Limb (tissue), 2 donors: ENCODE measurements at regions not wholly inside any gene's neighbourhood (a gene's known extent, or its start where the extent isn't known, plus 50 kb on each side); places are given as distances from the start of the nearest gene placed in this dataset.
"Not testable (repeated sequence)": the region's sequence is repeated elsewhere in the genome, so short reads cannot be mapped to it uniquely, and the experiment has no call there.

Experiments used
- DNase-seq, 2 donors: peaks; one replicate each; pipeline ENCODE4 v3.0.0-alpha.2; 2016; ENCODE audit errors: extremely low spot score in 2 of 2

DNA sequence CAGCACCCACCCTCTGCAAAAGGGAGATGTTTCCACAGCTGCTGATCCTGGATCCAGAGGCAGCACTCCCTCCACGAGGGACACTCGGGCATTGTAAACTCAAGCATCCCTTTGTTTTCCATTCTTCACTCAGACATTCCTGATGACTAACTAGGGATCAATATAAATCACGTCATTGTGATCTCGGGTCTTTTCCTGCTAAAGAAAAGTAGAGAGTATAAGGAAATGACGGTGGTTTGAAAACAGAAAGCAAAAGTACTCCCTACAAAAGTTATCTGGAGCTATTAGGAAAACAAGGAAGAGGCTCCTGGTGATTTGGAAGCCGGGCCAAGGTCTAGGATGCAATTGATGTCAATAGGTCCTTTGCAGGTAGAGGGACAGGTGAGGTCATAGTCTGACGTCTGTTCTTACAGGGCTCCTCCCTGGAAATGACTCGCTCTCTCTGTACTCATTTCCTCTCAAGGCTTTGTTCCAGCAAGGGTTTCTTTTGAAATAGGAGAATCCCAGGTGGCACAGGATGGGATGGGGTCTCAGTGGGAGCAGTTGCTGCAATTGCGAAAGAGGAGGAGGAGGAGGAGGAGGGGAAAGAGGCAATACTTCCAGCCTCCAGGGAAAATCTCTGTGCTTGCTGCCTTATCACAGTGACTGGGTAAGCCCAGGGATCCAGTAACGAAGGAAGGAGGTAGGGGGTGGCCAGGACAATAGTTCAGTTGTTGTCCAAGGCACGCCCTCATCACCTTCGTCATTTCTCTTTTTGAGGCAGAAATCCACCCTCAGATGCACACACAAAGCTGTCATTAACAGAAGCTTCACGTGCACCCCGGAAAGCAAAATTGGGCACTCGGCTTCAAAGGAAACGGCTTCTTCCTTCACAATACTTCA, 222.8 kb downstream of the LY86 start:
- peak in 1 of 2 donors; percentile 29 for DNase-seq

DNA sequence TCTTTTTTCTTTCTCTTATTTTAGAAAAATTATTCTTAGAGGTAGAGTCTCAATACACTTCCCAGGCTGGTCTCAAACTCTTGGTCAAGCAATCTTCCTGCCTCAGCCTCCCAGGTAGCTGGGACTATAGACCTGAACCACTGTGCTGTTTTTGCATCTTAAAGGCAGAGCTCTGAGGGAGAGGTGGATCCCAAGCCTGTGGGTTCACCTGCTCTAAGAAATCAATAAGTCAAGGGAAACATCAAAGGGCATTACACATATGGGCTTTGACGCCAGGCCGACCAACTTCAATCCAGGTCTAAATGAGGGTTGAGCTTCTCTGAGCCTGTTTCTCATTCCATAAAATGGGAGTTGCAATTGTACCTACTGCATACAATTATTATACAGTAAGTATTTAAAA, 223.9 kb downstream of the LY86 start:
- DNase-seq = no peak

DNA sequence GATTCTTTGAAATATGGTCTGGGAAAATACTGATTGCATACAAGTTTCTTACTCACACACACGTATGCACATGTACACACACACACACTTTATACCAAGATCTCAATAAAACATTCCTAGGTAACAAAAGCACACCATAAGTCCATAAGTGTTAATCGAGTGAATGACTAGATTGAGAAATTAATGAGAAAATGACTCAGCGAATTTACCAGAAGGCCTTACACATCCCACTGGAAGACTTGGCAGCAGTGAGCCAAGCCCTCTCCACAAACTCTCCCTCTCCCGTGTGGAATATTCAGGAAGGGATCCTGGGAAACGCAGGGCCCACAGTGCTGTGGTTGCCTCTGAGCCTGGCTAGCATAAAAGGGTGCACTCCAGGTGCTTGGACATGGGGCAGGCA, 227.2 kb downstream of the LY86 start:
- DNase-seq = no peak

DNA sequence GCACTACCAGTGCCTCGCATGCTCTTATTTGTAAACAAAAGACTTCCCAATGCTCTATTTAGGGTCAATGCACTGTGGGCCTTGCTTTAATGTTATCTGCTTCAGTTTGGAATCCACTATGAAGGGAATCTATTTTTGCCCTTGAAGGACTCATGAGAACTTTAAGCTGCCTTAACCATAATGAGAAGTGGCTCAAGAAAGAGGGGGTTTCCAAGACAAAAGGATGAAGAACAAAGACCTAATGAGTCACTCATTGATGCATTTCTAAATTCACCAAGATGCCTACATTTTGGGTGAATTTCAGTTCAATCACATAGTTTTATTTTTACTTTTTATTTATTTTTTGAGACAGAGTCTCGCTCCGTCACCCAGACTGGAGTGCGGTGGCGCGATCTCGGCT, 228.2 kb downstream of the LY86 start:
- DNase-seq = no peak

DNA sequence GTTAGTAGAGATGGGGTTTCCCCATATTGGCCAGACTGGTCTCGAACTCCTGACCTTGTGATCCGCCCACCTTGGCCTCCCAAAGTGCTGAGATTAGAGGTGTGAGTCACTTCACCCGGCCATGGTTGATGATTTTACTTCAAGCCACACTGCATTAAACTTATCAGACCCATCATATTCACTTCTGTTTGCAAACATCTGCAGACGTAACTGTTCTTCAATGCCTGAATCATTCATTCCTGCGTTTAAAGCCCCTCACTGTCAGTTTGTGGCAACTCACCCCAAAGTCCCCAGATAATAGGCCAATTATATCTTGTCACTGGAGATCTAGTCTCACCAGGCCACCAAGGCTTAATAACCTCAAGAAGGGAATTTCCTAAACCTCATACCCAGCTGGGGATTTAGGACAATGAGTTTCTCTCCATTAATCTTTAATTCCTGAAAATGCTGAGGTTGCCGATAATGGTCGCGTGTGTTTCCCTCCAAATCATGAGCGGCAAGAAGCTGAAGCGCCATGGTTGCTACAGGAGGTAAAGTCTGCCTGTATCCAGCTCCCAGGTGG, 229.6 kb downstream of the LY86 start:
- DNase-seq = no peak

DNA sequence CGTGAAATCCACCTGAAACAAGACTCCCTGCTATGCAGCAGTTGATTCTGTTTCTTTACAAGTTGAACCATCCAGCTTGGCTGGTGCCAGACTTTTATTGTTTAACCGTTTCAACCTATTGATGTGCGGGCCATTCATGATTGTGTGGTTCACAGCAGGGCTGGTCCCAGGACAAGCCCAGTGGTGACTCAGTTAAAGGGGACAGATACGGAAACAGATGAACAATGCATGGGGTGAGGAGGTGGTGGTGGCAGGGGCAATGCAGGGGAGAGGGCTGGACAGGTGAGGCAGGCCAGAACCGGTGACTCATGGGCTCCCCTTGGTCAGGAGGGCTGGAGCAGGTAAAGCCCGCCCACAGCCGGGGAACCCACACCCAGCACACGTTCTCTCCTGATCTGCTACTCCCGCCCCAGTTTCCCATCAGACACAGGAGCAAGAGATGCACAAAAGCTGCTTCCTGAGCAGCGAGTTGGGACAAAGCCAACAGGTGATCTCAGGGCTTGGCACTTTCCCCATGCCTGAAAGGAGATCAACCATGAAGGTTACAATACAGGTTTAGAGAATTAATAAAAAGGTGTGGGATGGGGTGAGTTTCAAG, 232.2 kb downstream of the LY86 start:
- DNase-seq = peak in 1 of 2 donors; percentile 22

DNA sequence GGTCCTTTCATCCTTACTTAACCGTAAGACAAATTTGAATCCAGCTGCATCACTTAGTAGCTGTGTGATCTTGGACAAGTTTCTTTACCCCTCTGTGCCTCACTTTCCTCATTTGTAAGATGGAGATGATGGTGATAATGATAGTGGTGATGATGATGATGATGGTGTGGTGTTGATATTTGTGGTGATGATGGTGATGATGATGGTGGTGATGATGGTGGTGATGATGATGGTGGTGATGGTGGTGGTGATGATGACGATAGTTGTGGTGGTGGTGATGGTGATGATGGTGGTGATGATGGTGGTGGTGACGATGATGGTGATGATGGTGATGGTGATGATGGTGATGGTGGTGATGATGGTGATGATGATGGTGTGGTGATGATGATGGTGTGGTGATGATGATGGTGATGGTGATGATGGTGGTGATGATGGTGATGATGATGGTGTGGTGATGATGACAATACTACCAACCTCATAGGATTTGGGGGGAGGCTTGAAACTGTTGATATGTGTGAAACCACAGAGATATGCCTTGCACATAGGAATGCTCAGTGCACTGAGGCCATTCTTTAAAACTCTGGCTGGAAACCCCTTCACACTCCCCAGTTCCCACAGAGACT, 233.2 kb downstream of the LY86 start:
- DNase-seq = no peak

DNA sequence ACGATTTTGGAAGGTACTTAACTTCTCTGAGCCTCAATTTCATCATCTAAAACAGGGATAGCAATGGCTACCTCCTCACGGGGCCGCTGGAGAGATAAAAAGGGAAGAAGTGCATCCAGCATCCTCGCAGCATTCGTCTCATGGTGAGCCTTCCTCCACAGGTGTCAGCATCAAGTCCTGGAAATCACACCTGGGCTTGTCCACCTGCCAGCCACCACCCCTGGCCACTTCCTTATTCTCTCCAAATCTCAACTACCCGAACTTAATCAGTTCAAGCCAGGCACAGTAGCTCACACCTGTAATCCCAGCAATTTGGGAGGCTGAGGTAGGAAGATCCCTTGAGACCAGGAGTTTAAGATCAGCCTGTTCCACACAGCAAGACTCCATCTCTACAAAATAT, 234.5 kb downstream of the LY86 start:
- no peak for DNase-seq

DNA sequence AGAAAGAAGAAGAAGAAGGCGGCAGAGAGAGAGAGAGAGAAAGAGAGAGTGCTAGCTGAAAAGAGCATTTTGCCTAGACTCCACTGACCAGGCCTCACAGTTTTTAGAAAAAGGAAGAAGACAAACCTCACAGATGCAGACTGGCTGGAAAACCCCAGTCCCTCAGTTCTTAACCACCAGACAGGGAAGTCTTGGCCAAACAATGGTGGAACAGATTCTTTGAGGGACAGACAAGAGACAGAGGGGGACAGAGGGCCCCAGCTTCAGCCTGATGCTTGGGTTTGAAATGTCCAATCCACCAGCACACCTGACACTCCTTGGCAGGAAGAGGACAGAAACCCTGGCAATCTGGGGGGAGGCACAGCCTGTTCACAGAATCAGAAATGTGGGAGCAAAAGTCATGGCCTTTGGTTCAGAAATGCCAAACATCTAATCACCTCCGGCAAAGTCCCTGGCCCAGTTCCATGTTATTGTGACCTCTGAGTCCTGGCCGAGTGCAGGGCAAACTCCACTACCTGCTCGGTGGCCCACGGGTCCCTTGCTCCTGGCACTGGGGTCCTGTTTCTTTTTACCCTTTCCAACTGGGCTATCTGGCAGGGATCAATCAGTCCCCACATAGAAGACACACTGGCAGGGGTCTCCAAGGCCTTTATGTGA, 235.2 kb downstream of the LY86 start:
- DNase-seq = no peak

DNA sequence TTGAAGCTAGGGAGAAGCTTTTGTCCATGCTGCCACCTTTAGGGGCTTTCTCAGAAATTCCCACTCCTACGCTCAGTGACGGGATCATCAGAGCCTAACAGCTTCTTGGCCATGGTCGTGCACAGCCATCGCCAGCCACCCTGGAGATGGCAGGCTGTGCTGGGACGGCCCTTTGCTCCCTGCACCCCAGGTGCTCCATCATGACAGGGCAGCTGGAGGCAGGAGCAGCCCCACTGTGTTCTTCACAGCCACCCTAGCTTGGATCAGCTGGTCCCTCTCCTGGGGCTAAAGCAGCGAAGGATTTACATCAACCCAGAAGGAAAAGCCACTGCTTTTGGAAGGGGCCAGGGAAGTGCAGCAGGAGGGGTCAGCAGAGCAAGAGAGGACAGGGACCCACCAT, 235.9 kb downstream of the LY86 start:
- DNase-seq = no peak

DNA sequence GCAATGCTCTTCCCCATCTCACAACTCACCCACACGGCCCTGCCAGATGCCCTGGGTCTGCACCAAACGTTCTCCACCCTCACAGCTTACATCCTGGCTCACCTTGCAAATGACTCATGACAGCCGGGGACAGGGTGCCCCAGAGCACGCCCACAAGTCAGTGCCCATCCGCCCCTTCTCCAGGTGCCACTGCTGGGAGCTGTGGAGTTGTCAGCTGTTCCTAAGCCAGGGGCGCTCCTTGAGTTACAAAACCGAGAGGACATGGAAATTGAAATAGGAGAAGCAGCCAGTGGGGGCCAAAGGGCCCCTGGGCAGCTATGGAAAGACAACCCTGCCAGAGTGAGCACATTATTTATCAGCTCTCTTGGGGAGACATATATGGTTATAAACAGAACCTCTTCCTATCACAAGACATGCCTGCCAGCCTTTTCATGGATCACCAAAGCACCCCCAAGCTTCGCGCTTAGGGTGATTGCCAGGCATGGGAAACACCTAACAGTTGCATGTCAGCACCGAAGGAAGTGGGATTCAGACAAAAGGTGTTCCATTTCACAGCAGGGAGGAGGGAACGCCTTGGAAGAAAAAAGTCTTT, 236.8 kb downstream of the LY86 start:
- peak in 1 of 2 donors; percentile 47 for DNase-seq

DNA sequence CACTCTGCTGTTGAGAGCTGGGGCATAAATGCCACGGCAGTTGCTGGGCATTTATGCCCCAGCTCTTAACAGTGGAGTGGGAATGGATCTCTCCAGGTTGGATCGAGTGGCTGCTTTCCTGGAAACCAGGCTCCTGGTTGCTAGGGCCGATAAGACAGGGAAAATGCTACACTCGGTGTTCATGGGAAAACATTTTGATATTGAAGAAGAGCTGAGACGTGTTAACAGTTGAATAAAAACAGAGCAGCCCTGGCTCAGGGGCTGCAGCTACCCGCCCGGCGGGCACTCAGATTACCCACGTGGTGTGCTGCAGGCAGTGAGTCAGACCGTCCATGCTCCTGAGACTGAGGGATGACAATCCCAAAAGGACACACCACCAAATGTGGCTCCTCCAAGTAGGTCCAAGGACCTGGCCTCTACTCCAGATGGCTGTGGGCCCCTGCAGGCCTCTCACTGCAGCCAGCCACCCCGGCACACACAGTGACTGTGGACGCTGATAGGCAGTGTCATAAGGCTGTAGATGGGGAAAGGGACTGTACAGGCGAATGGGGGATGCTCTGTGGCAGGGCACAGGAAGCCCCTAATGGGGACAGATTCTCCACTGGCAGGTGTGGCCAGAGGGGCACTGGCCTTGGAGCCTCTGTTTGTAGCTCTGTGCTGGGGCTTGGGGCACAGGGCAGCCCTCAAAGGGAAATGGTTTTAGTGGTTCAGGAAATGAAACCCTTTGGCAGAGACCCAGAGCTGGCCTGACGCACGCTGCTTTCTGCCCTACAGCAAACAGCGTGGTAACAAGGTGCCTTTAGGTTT, 237.8 kb downstream of the LY86 start:
- DNase-seq = peak in 1 of 2 donors; percentile 35

DNA sequence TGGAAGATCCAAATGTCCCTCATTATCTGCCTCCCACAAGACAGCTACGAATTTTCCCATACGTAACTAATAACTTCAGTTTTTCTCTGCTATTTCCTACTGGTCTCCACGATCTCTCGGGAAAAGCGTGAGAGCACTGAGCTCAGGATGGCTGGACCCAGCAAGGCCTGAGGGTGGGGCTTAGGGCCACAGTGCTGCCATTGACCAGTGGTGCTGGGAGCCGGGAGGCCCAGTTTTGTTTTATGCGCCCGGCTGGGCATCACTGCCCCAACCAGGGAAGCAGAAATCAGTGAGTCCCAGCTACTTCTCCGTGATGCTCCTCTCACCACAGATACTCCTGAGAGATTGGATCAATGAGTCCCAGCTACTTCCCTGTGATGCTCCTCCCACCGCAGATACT, 238.4 kb downstream of the LY86 start:
- no peak for DNase-seq

DNA sequence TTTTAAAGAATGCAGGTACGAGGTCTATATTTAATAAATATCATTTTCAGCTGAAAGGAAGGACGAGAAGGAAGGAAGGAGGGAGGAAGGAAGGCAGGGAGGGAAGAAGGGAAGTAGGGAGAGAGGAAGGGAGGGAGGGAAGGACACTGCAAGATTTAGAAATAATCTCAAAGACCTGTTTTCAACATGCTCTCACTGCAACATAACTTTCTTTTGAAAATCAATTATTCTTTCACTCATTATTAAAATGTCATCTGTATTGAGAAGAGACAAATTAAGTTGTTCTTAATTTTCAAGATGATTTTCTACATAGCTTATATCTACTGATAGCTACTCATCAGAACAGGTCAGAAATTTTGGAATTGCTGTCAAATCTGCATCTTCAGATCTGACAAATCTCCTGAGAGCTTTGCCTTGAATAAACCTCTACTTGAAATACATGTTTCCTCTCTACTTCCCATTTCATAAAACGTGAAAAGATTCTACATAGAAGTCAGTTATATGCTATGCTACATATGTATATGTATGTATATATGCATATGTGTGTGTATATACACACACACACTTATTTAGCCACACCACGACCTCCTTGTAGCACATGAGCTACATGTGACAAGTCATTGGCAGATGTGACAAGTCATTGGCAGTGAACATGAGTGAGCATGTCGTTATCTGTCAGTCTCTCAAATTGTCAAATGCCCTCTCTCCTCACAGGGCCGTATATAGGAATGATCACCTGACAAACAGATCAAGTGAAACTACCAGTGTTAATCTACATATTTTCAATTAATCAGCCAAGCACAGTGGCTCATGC, 241.6 kb downstream of the LY86 start:
- DNase-seq = no peak

DNA sequence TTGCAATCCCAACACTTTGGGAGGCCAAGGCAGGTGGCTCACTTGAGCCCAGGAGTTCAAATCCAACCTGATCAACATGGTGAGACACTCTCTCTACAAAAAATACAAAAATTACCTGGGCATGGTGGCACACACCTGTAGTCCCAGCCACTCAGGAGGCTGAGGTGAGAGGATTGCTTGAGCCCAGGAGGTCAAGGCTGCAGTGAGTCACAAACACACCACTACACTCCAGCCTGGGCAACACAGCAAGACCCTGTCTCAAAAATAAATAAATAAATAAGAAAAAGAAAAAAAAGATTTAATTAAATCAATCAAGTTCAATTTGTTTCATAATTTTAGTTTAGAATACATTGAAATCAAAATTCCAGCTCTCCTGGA, 242.2 kb downstream of the LY86 start:
- DNase-seq = not testable (repeated sequence)

DNA sequence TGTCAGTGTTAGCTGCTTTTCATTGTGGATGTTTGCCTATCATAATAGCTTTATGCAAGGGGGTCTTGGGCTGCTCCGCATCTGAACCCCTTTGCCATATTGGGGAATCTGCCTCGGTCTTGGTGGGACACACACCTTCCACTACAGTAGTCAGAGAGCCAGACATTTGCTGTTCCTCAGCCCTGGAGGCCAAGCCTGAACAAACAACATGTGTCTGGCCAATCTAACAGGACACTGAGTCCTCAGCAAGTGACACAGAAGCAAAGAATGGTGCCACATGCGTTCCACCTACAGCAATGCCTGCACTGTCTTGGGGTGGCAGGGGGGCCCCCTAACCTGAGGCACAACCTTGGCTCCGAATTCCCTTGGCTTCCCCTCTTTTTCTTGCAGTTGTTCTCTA, 243.9 kb downstream of the LY86 start:
- DNase-seq = no peak

DNA sequence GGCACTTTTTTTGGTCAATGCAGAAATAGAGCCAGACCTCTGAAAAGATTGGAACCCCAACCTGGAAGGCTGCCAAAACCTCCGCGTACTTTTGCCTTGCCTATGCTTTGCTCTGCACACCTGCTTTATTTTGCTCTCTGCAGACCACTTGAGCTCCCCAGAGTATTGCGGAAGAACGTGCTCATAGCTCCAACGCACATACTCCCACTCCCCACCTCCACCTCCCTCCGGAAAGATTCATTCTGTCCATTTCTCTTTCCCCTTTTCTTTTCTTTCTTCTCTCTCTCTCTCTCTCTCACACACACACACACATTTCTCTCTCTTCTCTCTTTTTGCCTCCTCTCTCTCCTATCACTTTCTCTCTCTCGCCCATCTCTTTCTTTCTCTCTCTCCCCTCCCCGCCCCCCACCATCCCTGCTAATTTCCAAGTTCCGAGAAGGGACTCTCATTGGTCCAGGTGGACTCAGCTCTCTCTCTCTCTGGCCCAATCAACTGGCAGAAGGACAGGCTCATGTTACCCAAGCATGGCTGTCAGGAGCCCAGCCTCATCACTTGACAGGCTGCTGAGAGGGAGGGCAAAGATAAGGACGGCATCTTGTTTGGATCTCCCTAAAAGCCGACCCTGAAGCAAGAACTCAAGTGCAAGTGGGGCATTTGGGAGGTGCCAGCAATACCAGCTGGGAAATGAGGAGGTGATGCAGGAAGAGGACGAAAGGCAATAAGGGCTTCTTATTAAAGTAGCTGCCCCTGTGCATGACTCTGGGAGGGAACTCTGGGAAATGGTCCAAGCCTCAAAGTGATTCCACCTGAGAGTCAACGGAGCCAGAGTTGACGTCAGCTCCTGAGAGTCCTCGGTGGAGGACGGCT, 246.1 kb downstream of the LY86 start:
- DNase-seq = peak in 1 of 2 donors; percentile 58

DNA sequence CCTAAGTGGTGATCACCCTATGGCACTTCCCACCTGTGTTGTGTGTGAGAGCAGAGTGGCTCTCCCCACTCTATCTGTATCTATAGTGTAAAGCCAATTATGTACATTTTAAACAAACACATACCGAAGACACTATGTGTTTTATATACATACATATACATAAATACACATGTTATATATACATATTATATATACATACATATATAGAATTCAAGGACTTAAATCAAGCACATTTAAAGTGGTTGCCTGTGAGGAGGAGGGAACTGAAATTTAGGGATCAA, 246.6 kb downstream of the LY86 start:
- DNase-seq = no peak
